ENCODE measurements at regions not wholly inside any gene's neighbourhood (a gene's known extent, or its start where the extent isn't known, plus 50 kb on each side); places are given as distances from the start of the nearest gene placed in this dataset.
"Not testable (repeated sequence)": the region's sequence is repeated elsewhere in the genome, so short reads cannot be mapped to it uniquely, and the experiment has no call there.

GRCh38 chr6:74901576-74901975 is 304.3 kb downstream of the COL12A1 start:
- intact Hi-C loops (cut with DNase I) = no loop called here

DNA sequence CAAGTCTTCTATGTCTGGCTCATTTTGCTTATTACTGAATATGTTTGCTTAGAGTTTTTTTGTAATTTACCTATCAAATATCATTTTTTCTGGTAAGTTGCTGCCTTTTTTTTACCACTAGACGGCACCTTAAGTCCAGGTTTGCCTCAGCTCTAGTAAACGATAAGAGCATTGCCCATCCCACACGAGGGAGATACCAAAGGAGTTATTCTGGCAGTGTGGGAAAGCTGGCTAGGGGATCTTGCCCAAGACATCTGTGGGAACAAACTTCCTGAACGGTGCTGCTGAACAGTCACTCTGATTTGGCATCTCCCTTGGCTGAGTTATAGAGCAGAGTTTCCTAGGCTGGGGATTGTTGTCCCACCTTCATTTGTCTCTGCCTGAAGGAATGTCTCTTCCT is 306.4 kb downstream of the COL12A1 start:
- intact Hi-C loops (cut with DNase I) = no loop called here

More at GRCh38 chr6:74901576-74901975, 304.3 kb downstream of the COL12A1 start:
- DNase-seq = no peak

DNA sequence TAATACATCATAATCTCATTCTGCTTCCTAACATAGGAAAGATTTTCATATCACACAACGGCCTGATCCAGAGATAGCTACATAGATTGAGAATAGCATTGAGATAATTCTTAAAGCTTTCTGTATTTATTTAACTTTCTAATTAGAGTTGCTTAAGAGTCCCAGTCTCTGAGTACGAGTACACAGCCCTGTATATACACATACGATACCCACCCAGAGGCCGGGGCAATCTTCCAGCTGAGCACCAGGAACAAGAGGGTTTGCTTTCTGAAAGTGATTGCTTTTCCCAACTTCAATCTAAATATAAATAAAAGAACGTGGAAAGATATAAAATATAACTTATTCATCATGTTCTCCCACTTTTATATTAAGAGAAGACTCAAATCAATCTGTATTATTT is 313.8 kb downstream of the COL12A1 start:
- DNase-seq = no peak
- intact Hi-C loops (cut with DNase I) = no loop called here

More for the DNA sequence above, 306.4 kb downstream of the COL12A1 start:
- DNase-seq = no peak

- DNase-seq = no peak
- intact Hi-C loops (cut with DNase I) = no loop called here
Measured at GRCh38 chr6:74891349-74891831, 314.5 kb downstream of the COL12A1 start.

DNA sequence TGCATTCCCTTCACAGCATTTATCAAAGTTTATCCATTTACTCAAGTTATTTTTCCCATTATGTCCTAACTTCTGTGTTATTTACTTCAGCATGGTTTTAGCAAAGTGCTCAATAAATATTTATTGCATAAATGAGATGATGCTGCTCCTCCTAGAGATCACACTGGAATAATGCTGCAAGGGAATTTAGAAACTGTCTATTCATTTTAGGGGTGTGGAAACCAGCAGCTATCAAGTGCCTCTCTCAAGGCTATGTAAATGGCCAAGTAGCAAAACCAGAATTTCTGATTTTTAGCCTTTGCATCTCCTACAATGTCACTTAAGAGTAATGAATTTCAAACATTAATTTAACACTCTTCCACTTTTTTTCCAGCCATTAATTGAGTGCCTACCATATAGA is 316.2 kb downstream of the COL12A1 start:
- no peak for DNase-seq
- intact Hi-C loops (cut with DNase I) = no loop called here

DNA sequence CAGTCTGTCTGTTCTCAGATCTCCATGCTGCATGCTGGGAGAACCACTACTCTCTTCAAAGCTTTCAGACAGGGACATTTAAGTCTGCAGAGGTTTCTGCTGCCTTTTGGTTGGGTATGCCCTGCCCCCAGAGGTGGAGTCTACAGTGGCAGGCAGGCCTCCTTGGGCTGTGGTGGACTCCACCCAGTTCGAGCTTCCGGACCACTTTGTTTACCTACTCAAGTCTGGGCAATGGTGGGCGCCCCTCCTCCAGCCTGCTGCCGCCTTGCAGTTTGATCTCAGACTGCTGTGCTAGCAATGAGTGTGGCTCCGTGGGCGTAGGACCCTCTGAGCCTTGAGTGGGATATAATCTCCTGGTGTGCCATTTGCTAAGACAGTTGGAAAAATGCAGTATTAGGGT is 317.1 kb downstream of the COL12A1 start:
- DNase-seq; intact Hi-C loops (cut with DNase I): not testable (repeated sequence)

DNA sequence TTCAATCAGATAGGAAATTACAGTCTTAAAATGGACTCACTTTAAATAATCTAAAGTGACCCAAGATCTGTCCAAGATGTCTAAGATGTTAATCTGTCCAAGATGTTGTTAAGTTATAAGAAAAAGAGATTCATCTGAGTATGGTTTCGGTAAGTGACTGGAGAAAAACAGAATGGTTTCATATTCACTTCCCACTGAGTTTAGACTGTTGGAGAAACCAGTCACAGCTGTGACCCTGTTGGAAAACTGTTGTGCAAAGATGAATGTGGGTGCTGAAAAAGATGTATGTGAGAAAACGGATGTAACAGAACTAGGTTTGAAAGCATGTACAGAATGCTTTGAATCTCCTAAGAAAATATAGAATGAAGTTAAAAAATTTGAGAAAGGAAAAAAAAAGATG is 325.9 kb downstream of the COL12A1 start:
- intact Hi-C loops (cut with DNase I) = no loop called here
- DNase-seq = no peak

DNA sequence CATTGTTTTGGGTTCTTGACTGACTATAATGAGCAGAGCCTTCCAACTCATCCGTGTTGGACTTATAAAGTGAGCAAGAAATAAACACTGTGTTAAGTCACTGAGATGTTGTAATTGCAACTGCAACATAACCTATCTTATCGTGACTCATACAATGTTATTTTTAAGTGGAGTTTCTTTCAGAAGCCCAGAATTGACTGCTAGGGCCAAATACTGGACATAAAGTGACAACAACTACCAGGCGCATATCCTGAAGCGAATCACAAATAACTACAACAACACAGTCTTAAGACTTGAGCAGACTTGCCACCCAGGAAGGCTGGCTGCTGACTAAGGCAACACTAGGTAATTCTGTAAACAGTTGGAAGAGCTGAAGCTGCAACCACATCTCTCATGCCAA is 326.6 kb downstream of the COL12A1 start:
- intact Hi-C loops (cut with DNase I) = no loop called here

DNA sequence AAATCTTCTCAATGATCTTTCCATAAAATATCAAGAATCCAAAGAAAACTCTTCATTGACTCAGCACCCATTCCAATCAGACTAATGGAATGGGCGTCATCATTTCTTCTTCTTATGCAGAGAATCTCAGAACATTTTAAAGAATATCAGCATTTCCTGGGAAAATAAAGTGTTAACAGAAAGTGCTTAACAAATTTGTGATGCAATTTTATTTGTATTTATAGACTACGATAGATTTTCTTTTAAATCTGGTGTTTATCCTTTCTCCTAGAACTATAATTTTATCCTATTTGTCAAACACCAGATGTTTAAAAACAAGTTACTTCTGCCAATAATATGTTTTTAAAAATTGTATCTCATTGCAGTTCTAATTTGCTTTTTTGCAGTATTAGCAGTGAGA is 330.7 kb downstream of the COL12A1 start:
- intact Hi-C loops (cut with DNase I) = no loop called here
- no peak for DNase-seq

More for the DNA sequence above, 326.6 kb downstream of the COL12A1 start:
- no peak for DNase-seq

DNA sequence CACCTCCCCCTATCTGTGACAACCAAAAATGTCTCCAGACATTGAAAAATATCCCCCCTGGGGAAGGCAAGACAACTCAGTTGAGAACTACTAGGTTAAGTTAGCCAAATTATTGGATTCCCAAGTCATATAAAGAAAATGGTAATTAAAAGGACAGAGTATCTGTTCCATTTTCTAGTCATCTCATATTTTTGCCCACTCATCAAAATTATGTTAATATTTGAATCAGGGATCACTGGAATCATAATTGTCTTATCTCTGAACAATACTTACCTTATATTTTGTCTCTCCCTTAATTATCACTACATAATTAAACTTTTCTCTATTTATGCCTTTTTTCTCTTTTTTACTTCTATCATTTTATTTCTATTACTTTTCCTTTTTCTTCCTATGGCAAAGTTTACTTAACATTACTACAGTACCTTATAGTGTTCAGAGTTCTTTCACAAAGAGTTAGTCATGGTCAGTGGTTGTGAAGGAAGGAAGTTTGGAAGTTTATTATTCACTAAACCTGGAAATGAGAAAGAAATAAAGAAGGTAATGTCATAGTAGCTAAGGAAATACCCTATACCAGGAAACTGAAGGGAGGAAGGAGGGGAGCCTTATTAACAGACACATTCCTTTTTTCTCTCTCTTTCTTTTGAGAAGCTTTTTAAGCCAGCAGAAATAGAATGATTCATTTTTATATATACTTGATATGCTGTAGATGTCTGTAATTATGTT is 332.9 kb downstream of the COL12A1 start:
- no peak for DNase-seq
- intact Hi-C loops (cut with DNase I) = no loop called here

- DNase-seq = no peak
- intact Hi-C loops (cut with DNase I) = no loop called here
Measured at GRCh38 chr6:74871757-74872156, 334.1 kb downstream of the COL12A1 start.

- intact Hi-C loops (cut with DNase I) = no loop called here
- DNase-seq = no peak
Measured at GRCh38 chr6:74870403-74870802, 335.4 kb downstream of the COL12A1 start.

GRCh38 chr6:74867291-74867690 is 338.6 kb downstream of the COL12A1 start:
- no peak for DNase-seq
- intact Hi-C loops (cut with DNase I) = no loop called here

DNA sequence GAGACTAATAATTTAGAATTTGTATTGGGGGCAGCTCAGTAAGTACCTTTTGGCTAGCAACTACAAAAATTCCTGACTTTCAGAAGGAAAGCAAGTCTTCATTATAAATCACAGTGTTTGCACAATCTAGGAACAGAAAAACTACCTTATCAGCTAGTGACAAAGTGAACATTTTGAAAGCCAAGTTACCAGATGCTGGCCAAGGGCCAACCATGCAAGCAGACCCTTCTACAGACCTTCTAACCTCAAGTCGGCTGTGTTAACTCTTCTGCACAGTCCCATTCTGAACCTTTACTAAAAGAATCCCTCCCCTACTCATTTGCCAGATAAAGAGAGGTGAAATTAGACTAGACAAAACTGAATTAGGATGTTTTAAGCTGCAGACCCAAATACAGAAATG is 341.9 kb downstream of the COL12A1 start:
- intact Hi-C loops (cut with DNase I) = no loop called here
- no peak for DNase-seq

- intact Hi-C loops (cut with DNase I) = no loop called here
- DNase-seq = no peak
Measured at GRCh38 chr6:74860456-74860855, 345.4 kb downstream of the COL12A1 start.

DNA sequence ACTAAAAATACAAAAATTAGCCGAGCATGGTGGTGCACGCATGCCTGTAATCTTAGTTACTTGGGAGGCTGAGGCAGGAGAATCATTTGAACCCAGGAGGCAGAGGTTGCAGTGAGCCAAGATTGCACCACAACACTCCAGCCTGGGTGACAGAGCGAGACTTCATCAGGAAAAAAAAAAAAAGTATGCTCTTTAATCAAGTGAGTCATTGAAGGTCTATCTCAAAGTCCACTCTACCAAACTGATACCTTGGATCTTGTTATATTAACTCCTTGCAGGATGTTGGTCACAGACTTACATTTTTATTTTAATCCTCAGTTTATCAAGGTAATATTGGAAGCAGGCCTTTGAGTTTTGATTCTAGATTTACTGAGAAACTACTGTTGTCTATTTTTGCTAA is 348.7 kb downstream of the COL12A1 start:
- intact Hi-C loops (cut with DNase I) = no loop called here
- DNase-seq = no peak

- intact Hi-C loops (cut with DNase I) = no loop called here
- DNase-seq = no peak
Measured at GRCh38 chr6:74853991-74854390, 351.9 kb downstream of the COL12A1 start.

- no peak for DNase-seq
- intact Hi-C loops (cut with DNase I) = no loop called here
Measured at GRCh38 chr6:74851596-74851995, 354.3 kb downstream of the COL12A1 start.

DNA sequence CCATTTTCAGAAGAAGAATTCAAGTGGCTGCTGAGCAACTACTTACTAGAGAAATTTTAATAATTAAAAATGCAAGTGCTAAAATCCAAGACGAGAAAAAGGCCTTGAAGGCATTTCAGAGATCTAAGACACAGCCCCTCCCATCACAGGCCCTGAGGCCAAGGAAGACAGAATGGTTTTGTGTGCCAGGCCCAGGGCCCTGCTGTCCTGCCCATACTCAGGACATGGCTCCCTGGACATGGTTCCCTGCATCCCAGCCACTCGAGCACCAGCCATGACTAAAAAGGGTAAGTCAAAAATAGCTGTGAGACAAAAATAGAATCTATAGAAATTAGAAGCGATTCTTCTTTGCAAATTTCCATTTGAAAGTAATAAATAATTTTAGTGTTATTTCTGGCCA is 364.9 kb downstream of the COL12A1 start:
- intact Hi-C loops (cut with DNase I) = no loop called here
- DNase-seq = no peak

GRCh38 chr6:74834967-74835366 is 370.9 kb downstream of the COL12A1 start:
- intact Hi-C loops (cut with DNase I) = no loop called here
- no peak for DNase-seq

- intact Hi-C loops (cut with DNase I) = no loop called here
- no peak for DNase-seq
Measured at GRCh38 chr6:74826263-74826662, 379.6 kb downstream of the COL12A1 start.

Measured in head of caudate nucleus (tissue), 42 donors.